Peyer's patch (tissue), 4 donors: ENCODE measurements at regions not wholly inside any gene's neighbourhood (a gene's known extent, or its start where the extent isn't known, plus 50 kb on each side); places are given as distances from the start of the nearest gene placed in this dataset.

Source experiments
- POLR2A ChIP-seq, 2 donors: fragments of 450-650 bp; IDR thresholded peaks; one replicate each; pipeline ENCODE4 v1.5.1; 2017; ENCODE audit warnings: antibody characterized with exemption in 2 of 2, mild to moderate bottlenecking in 2 of 2, moderate library complexity in 2 of 2
- TF ChIP-seq, protein P1 (sequence below), 6 experiments: fragments of 450-650 bp in 4 of 6; fragments of 200-600 bp in 2 of 6; sonication (generic) in 1 of 6; IDR thresholded peaks; one replicate each; pipeline ENCODE4 v1.5.1; 2017 to 2019; ENCODE audit warnings: antibody characterized with exemption in 6 of 6, mild to moderate bottlenecking in 3 of 6, moderate library complexity in 1 of 6

DNA sequence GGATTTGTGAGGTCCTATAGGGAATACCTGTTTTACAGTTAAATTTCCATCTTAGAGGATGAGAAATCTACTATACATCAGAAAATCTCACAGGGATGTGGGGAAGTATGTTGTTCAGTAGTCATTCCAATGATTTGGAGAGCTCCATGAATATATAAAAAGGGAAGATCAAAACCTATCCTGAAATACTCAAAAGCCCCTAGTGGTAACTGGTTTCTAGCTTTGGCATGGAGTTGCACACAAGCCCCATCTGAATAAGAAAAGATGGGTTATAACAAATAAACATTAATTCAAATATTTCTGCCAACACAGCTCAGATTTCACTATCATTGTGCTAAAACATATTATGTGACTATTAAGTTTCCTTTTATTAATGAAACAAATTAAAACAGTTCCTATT, 101.6 kb downstream of the FBXO8 start:
- TF ChIP-seq, protein P1, sequence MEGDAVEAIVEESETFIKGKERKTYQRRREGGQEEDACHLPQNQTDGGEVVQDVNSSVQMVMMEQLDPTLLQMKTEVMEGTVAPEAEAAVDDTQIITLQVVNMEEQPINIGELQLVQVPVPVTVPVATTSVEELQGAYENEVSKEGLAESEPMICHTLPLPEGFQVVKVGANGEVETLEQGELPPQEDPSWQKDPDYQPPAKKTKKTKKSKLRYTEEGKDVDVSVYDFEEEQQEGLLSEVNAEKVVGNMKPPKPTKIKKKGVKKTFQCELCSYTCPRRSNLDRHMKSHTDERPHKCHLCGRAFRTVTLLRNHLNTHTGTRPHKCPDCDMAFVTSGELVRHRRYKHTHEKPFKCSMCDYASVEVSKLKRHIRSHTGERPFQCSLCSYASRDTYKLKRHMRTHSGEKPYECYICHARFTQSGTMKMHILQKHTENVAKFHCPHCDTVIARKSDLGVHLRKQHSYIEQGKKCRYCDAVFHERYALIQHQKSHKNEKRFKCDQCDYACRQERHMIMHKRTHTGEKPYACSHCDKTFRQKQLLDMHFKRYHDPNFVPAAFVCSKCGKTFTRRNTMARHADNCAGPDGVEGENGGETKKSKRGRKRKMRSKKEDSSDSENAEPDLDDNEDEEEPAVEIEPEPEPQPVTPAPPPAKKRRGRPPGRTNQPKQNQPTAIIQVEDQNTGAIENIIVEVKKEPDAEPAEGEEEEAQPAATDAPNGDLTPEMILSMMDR (IDR thresholded peaks at IDR 0.05) = no peak
- TF ChIP-seq POLR2A (IDR thresholded peaks at IDR 0.05) = no peak
